A549 (cell line): ENCODE measurements at regions not wholly inside any gene's neighbourhood (a gene's known extent, or its start where the extent isn't known, plus 50 kb on each side); places are given as distances from the start of the nearest gene placed in this dataset.

Experiments
- ATAC-seq, 2 experiments: fragments of 200-7000 bp in 1 of 2; fragments of >200 bp in 1 of 2; cut with Nextera tagmentation in 1 of 2; cut with Tn5 transposase in 1 of 2; 3 replicates each; pipeline versions ENCODE4 v1.8.0 to v1.9.1; 2018 to 2020; ENCODE audit warnings: mild to moderate bottlenecking in 1 of 2, moderate library complexity in 1 of 2
- CTCF ChIA-PET: fragments of 300-600 bp; sonication (Branson Sonifier 250); formaldehyde crosslinking; extraction: SDS; loops from one replicate; lab custom pipeline; 2021; ENCODE audit warnings: antibody characterized with exemption, inconsistent platforms; lab: Yijun Ruan, JAX
- POLR2A ChIA-PET: fragments of 350-600 bp; formaldehyde crosslinking; extraction: SDS; loops from one replicate; lab custom pipeline; 2021; ENCODE audit warnings: antibody characterized with exemption, inconsistent platforms; lab: Yijun Ruan, JAX
- DNase-seq, 2 experiments: peaks; one replicate each; pipeline versions ENCODE4 v3.0.0 to v3.0.0-alpha.2; 2011 to 2016; ENCODE audit warnings: low read depth in 1 of 2, low spot score in 1 of 2
- FAIRE-seq: peaks from 2 replicates; lab custom pipeline; 2011; peaks lifted over from hg19 to GRCh38; lab: Jason Lieb, UNC
- H3K27ac ChIP-seq, 2 experiments: fragments of >200 bp; sonication (Bioruptor Twin); formaldehyde crosslinking; 3 replicates each; pipeline ENCODE4 v1.5.1; 2016 to 2017
- H3K4me1 ChIP-seq: fragments of >200 bp; sonication (Bioruptor Twin); formaldehyde crosslinking; 3 replicates; pipeline ENCODE4 v1.6.1; 2016
- H3K4me2 ChIP-seq: fragments of >200 bp; sonication (Bioruptor Twin); formaldehyde crosslinking; 3 replicates; pipeline ENCODE4 v1.6.1; 2016
- H3K4me3 ChIP-seq: fragments of >200 bp; sonication (Bioruptor Twin); formaldehyde crosslinking; 3 replicates; pipeline ENCODE4 v1.5.1; 2016
- H3K9me3 ChIP-seq: fragments of >200 bp; sonication (Bioruptor Twin); formaldehyde crosslinking; 3 replicates; pipeline ENCODE4 v1.6.1; 2016
- CBX2 ChIP-seq: fragments of 200-600 bp; sonication (generic); IDR thresholded peaks from 2 replicates; pipeline ENCODE4 v1.6.1; 2016; ENCODE audit warnings: low read depth, mild to moderate bottlenecking, borderline replicate concordance
- CBX8 ChIP-seq: fragments of 200-600 bp; sonication (generic); IDR thresholded peaks from 2 replicates; pipeline ENCODE4 v1.6.1; 2016
- CEBPB ChIP-seq, 2 experiments: fragments of >200 bp in 1 of 2; sonication (Bioruptor Twin) in 1 of 2; formaldehyde crosslinking in 1 of 2; IDR thresholded peaks; 2 replicates each; pipeline ENCODE4 v1.6.1; 2012 to 2016
- CHD4 ChIP-seq: fragments of 200-600 bp; sonication (generic); IDR thresholded peaks from 2 replicates; pipeline ENCODE4 v1.6.1; 2016; ENCODE audit warnings: antibody characterized with exemption, mild to moderate bottlenecking, borderline replicate concordance
- FOSB ChIP-seq: fragments of 250-450 bp; sonication (Bioruptor Pico); IDR thresholded peaks from 2 replicates; pipeline ENCODE4 v1.5.0; 2020; ENCODE audit warnings: mild to moderate bottlenecking, moderate library complexity
- FOXS1 ChIP-seq: fragments of 250-450 bp; sonication (Bioruptor Pico); IDR thresholded peaks from 2 replicates; pipeline ENCODE4 v1.5.0; 2020; ENCODE audit warnings: mild to moderate bottlenecking, moderate library complexity
- GATA3 ChIP-seq: IDR thresholded peaks from 2 replicates; pipeline ENCODE4 v1.6.1; 2012; ENCODE audit warnings: borderline replicate concordance
- HOXB13 ChIP-seq: fragments of 250-450 bp; sonication (Bioruptor Pico); IDR thresholded peaks from 2 replicates; pipeline ENCODE4 v1.5.0; 2020; ENCODE audit warnings: low read depth, mild to moderate bottlenecking, moderate library complexity
- HOXB5 ChIP-seq: fragments of 250-450 bp; sonication (Bioruptor Pico); IDR thresholded peaks from 2 replicates; pipeline ENCODE4 v1.5.0; 2020; ENCODE audit warnings: mild to moderate bottlenecking, moderate library complexity
- JUN ChIP-seq, 2 experiments: fragments of >200 bp; sonication (Bioruptor Twin); formaldehyde crosslinking; IDR thresholded peaks; 2 replicates in 1 of 2; 3 replicates in 1 of 2; pipeline ENCODE4 v1.6.1; 2016 to 2017
- KDM5A ChIP-seq: fragments of 200-600 bp; sonication (generic); IDR thresholded peaks from 2 replicates; pipeline ENCODE4 v1.6.1; 2016; ENCODE audit warnings: antibody characterized with exemption, mild to moderate bottlenecking
- MAZ ChIP-seq: fragments of 150-350 bp; IDR thresholded peaks from 2 replicates; pipeline ENCODE4 v1.6.1; 2014; ENCODE audit warnings: antibody characterized with exemption, low read depth, low read length, borderline replicate concordance
- NPAS2 ChIP-seq: fragments of 250-450 bp; sonication (Bioruptor Pico); IDR thresholded peaks from 2 replicates; pipeline ENCODE4 v1.8.0; 2022; ENCODE audit warnings: mild to moderate bottlenecking, moderate library complexity, borderline replicate concordance
- NR3C1 ChIP-seq: fragments of >200 bp; sonication (Bioruptor Twin); formaldehyde crosslinking; IDR thresholded peaks from 3 replicates; pipeline ENCODE4 v1.6.1; 2017
- RNF2 ChIP-seq: fragments of 200-600 bp; sonication (generic); IDR thresholded peaks from 2 replicates; pipeline ENCODE4 v1.6.1; 2016; ENCODE audit warnings: low read depth, mild to moderate bottlenecking, antibody characterized with exemption, moderate library complexity, borderline replicate concordance
- SREBF2 ChIP-seq: fragments of 450-650 bp; IDR thresholded peaks from 2 replicates; pipeline ENCODE4 v1.6.1; 2014; ENCODE audit warnings: mild to moderate bottlenecking, moderate library complexity
- TFCP2L1 ChIP-seq: fragments of 250-450 bp; sonication (Bioruptor Pico); IDR thresholded peaks from 2 replicates; pipeline ENCODE4 v1.5.0; 2021; ENCODE audit warnings: mild to moderate bottlenecking
- ZC3H11A ChIP-seq: fragments of 450-650 bp; IDR thresholded peaks from 2 replicates; pipeline ENCODE4 v1.6.1; 2014; ENCODE audit warnings: antibody characterized with exemption, mild to moderate bottlenecking
- ZFP36 ChIP-seq: fragments of 450-650 bp; IDR thresholded peaks from 2 replicates; pipeline ENCODE4 v1.6.1; 2014; ENCODE audit warnings: borderline replicate concordance; ENCODE audit not compliant: partially characterized antibody
- WGBS: methylation state at CpG from one replicate; pipeline ENCODE4 v1.1.6; 2017; ENCODE audit errors: missing lambda C conversion rate; 5-methylcytosine and 5-hydroxymethylcytosine counted together
- TF ChIP-seq, protein P1 (sequence below): IDR thresholded peaks from 2 replicates; pipeline ENCODE4 v1.6.1; 2012; ENCODE audit warnings: low read depth, borderline replicate concordance
- TF ChIP-seq, protein P2 (sequence below): IDR thresholded peaks from 2 replicates; pipeline ENCODE4 v1.6.1; 2012
- TF ChIP-seq, protein P3 (sequence below): fragments of 150-350 bp; IDR thresholded peaks from 2 replicates; pipeline ENCODE4 v1.6.1; 2014; ENCODE audit warnings: low read depth, mild to moderate bottlenecking, low read length

DNA sequence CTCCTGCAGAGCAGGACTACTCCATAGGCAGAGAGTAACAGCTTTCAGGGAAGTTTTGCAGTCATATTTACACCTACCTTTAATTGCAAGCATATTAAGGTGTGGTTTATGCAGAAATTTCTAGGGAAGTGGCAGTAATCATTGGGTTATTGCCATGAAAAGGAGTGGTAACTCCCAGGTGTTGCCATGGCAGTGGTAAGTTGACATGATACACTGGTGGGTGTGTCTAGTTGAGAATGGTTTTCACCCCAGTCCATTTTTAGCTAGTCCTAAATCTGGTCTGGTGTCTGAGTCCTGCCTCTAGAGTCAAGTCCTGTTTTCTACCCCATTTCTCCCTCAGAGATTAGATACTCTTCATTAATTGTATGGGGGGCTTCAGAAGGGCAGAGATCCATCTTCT is 128.4 kb upstream of the GMNC start:
- no peak for DNase-seq
- ATAC-seq = no peak
- ChIA-PET POLR2A (no interaction called here), CTCF (no interaction called here)
- no peak for FAIRE-seq
- Histone ChIP-seq H3K4me2 (no peak overlapping the region), H3K4me3 (no peak overlapping the region), H3K9me3 (no peaks in the 10 kb centered on the region), H3K27ac (no peak overlapping the region), H3K4me1 (no peaks in the 10 kb centered on the region)
- TF ChIP-seq HOXB13 (CRISPR knock-in tag) (no peak), CBX8 (no peak)

DNA sequence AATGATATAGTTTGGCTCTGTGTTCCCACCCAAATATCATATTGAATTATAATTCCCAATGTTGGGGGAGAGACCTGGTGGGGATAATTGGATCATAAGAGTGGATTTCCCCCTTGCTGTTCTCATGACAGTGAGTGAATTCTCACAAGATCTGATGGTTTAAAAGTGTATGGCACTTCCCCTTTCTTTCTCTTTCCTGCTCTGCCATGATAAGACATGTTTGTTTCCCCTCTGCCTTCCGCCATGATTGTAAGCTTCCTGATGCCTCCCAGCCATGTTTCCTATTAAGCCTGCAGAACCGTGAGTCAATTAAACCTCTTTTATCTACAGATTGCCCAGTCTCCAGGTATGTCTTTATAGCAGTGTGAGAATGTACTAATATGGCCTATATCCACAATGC is 126.7 kb upstream of the GMNC start:
- no peak overlapping the region for H3K4me3 ChIP-seq
- WGBS = 18% methylated on average over 2 of the region's 2 CpGs
- no peak overlapping the region for H3K27ac ChIP-seq
- ATAC-seq = no peak
- H3K4me2 ChIP-seq = no peak overlapping the region
- TF ChIP-seq JUN (IDR thresholded peaks at IDR 0.05) (no peak), HOXB5 (CRISPR knock-in tag) (no peak), NPAS2 (no peak), CBX2 (no peak), FOXS1 (no peak), RNF2 (no peak), KDM5A (no peak), MAZ (no peak), SREBF2 (no peak), NR3C1 (no peak), CEBPB (IDR thresholded peaks at IDR 0.05) (no peak), CHD4 (no peak), TFCP2L1 (CRISPR knock-in tag) (no peak)
- TF ChIP-seq, protein P1, sequence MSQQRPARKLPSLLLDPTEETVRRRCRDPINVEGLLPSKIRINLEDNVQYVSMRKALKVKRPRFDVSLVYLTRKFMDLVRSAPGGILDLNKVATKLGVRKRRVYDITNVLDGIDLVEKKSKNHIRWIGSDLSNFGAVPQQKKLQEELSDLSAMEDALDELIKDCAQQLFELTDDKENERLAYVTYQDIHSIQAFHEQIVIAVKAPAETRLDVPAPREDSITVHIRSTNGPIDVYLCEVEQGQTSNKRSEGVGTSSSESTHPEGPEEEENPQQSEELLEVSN = no peak
- TF ChIP-seq, protein P2, sequence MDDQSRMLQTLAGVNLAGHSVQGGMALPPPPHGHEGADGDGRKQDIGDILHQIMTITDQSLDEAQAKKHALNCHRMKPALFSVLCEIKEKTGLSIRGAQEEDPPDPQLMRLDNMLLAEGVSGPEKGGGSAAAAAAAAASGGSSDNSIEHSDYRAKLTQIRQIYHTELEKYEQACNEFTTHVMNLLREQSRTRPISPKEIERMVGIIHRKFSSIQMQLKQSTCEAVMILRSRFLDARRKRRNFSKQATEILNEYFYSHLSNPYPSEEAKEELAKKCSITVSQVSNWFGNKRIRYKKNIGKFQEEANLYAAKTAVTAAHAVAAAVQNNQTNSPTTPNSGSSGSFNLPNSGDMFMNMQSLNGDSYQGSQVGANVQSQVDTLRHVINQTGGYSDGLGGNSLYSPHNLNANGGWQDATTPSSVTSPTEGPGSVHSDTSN = no peak
- DNase-seq = no peak
- POLR2A ChIA-PET = no interaction called here
- FAIRE-seq = no peak
- H3K9me3 ChIP-seq = no peaks in the 10 kb centered on the region
- CTCF ChIA-PET = no interaction called here
- H3K4me1 ChIP-seq = no peaks in the 10 kb centered on the region

DNA sequence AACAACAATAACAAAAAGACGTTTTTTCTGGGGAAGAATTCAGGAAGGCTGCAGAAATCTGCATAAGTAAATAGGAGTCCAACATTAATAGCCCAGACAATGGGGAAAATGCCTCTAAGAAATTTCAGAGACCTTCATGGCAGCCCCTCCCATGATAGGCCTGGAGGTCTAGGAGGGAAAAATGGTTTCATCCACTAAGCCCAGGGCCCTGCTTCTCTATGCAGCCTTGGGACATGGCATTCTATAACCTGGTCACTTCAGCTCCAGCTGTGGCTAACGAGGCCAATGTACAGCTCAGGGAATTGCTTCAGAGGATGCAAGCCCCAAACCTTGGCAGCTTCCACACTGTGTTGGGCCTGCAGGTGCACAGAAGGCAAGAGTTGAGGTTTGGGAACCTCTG is 125.6 kb upstream of the GMNC start:
- TF ChIP-seq FOSB (CRISPR knock-in tag) (no peak), GATA3 (no peak), JUN (IDR thresholded peaks at IDR 0.05) (no peak), MAZ (no peak), ZFP36 (peak; percentile 26), FOXS1 (no peak), ZC3H11A (no peak)
- TF ChIP-seq, protein P3, sequence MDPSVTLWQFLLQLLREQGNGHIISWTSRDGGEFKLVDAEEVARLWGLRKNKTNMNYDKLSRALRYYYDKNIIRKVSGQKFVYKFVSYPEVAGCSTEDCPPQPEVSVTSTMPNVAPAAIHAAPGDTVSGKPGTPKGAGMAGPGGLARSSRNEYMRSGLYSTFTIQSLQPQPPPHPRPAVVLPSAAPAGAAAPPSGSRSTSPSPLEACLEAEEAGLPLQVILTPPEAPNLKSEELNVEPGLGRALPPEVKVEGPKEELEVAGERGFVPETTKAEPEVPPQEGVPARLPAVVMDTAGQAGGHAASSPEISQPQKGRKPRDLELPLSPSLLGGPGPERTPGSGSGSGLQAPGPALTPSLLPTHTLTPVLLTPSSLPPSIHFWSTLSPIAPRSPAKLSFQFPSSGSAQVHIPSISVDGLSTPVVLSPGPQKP = no peak
- Histone ChIP-seq H3K27ac (no peak overlapping the region), H3K4me3 (no peak overlapping the region), H3K4me1 (no peaks in the 10 kb centered on the region), H3K9me3 (no peaks in the 10 kb centered on the region), H3K4me2 (no peak overlapping the region)
- CTCF ChIA-PET = no interaction called here
- WGBS = 0% methylated on average over 1 of the region's 2 CpGs
- DNase-seq (no peak), ATAC-seq (no peak), FAIRE-seq (no peak)
- POLR2A ChIA-PET = no interaction called here
